AG04450 (cell line): ENCODE measurements at regions not wholly inside any gene's neighbourhood (a gene's known extent, or its start where the extent isn't known, plus 50 kb on each side); places are given as distances from the start of the nearest gene placed in this dataset.

Source experiments
- CTCF ChIA-PET: fragments of 300-600, 350-600 bp; formaldehyde crosslinking; extraction: SDS; loops from one replicate; lab custom pipeline; 2022; ENCODE audit warnings: antibody characterized with exemption, inconsistent platforms; lab: Charles Lee
- POLR2A ChIA-PET: fragments of 350-600 bp; formaldehyde crosslinking; extraction: SDS; loops from one replicate; lab custom pipeline; 2021; ENCODE audit warnings: antibody characterized with exemption, inconsistent platforms; lab: Yijun Ruan, JAX
- DNase-seq: peaks from one replicate; pipeline ENCODE4 v3.0.0-alpha.2; 2011; ENCODE audit warnings: low read depth, low spot score
- H3K27ac ChIP-seq: one replicate; pipeline ENCODE4 v1.5.1; 2012; ENCODE audit warnings: low read depth, low read length, control low read depth
- H3K27me3 ChIP-seq: one replicate; pipeline ENCODE4 v1.6.0; 2012; ENCODE audit warnings: low read length; ENCODE audit not compliant: control insufficient read depth, insufficient read depth
- H3K4me3 ChIP-seq: 2 replicates; pipeline ENCODE4 v1.5.1; 2011; ENCODE audit warnings: mild to moderate bottlenecking, low read depth, low read length, control low read depth
- H3K9me3 ChIP-seq: 2 replicates; pipeline ENCODE4 v1.5.1; 2012; ENCODE audit warnings: low read length; ENCODE audit not compliant: control insufficient read depth, insufficient read depth
- CTCF ChIP-seq: IDR thresholded peaks from 2 replicates; pipeline ENCODE4 v1.5.1; 2011; ENCODE audit warnings: low read depth, low read length, control low read depth, inconsistent platforms

- no peak for TF ChIP-seq CTCF
- ChIA-PET POLR2A (no interaction called here), CTCF (no interaction called here)
- no peak overlapping the region for H3K4me3 ChIP-seq
- DNase-seq = no peak
- H3K27me3 ChIP-seq = peaks cover 56% of the 10 kb centered on the region
- H3K27ac ChIP-seq = no peak overlapping the region
- H3K9me3 ChIP-seq = no peaks in the 10 kb centered on the region; the same call in 1 of the 2 replicates
Observed at GRCh38 chr5:172549696-172550095, 91.4 kb upstream of the NEURL1B start.

- TF ChIP-seq CTCF = no peak
- Histone ChIP-seq H3K9me3 (no peaks in the 10 kb centered on the region; the same call in 1 of the 2 replicates), H3K27ac (no peak overlapping the region), H3K4me3 (no peak overlapping the region), H3K27me3 (peaks cover 52% of the 10 kb centered on the region)
- no peak for DNase-seq
- POLR2A ChIA-PET = no interaction called here
- CTCF ChIA-PET = no interaction called here
Observed at GRCh38 chr5:172548981-172549687, 91.9 kb upstream of the NEURL1B start.

- CTCF ChIA-PET = no interaction called here
- peaks cover 51% of the 10 kb centered on the region for H3K27me3 ChIP-seq
- TF ChIP-seq CTCF = no peak
- H3K27ac ChIP-seq = no peak overlapping the region
- DNase-seq = no peak
- peaks cover 3% of the 10 kb centered on the region for H3K9me3 ChIP-seq
- no peak overlapping the region for H3K4me3 ChIP-seq
- POLR2A ChIA-PET = no interaction called here
Observed at GRCh38 chr5:172548311-172548731, 92.7 kb upstream of the NEURL1B start.

GRCh38 chr5:172546196-172546595 lies 91.9 kb upstream of the SH3PXD2B start:
- no peak overlapping the region for H3K27ac ChIP-seq
- TF ChIP-seq CTCF = no peak
- ChIA-PET POLR2A (no interaction called here), CTCF (interaction anchor here (0.6 kb wide), 1 partner anchor 10 kb away, joined by 3 read pairs; no protein-coding TSS in a partner anchor)
- H3K9me3 ChIP-seq = peaks cover 3% of the 10 kb centered on the region
- DNase-seq = no peak
- H3K4me3 ChIP-seq = no peak overlapping the region
- H3K27me3 ChIP-seq = peaks cover 51% of the 10 kb centered on the region

GRCh38 chr5:172545291-172545801 lies 91.0 kb upstream of the SH3PXD2B start:
- CTCF ChIA-PET = no interaction called here
- TF ChIP-seq CTCF = no peak
- POLR2A ChIA-PET = no interaction called here
- no peak overlapping the region for H3K4me3 ChIP-seq
- H3K27me3 ChIP-seq = peaks cover 53% of the 10 kb centered on the region
- DNase-seq = no peak
- peaks cover 3% of the 10 kb centered on the region for H3K9me3 ChIP-seq
- no peak overlapping the region for H3K27ac ChIP-seq
